PFSK-1 (cell line): ENCODE measurements at regions not wholly inside any gene's neighbourhood (a gene's known extent, or its start where the extent isn't known, plus 50 kb on each side); places are given as distances from the start of the nearest gene placed in this dataset.

ENCODE experiments used
- POLR2AphosphoS5 ChIP-seq: IDR thresholded peaks from 2 replicates; pipeline ENCODE4 v1.6.1; 2012; ENCODE audit warnings: low read depth, mild to moderate bottlenecking, control low read depth, low read length, moderate library complexity
- REST ChIP-seq, 2 experiments: IDR thresholded peaks; 2 replicates each; pipeline versions ENCODE4 v1.6.1 to v1.8.0; 2011 to 2012; ENCODE audit warnings: low read depth in 2 of 2, low read length in 2 of 2, control low read depth in 1 of 2, inconsistent platforms in 1 of 2, mild to moderate bottlenecking in 1 of 2, moderate library complexity in 1 of 2; ENCODE audit not compliant: insufficient read depth in 1 of 2

GRCh38 chr2:176959614-176960013 is 253.0 kb upstream of the HNRNPA3 start:
- no peak for TF ChIP-seq POLR2AphosphoS5
- no peak for TF ChIP-seq REST (IDR thresholded peaks at IDR 0.05; ENCODE audit: insufficient read depth in 1 of 2, low read depth in 2 of 2, low read length in 2 of 2)
